Mesothelial cell of epicardium (in vitro differentiated cells): ENCODE measurements at regions not wholly inside any gene's neighbourhood (a gene's known extent, or its start where the extent isn't known, plus 50 kb on each side); places are given as distances from the start of the nearest gene placed in this dataset.

Source experiments
- DNase-seq, 2 experiments: peaks; one replicate each; pipeline ENCODE4 v3.0.0; 2021; ENCODE audit warnings: low spot score in 2 of 2; ENCODE audit not compliant: unreplicated experiment in 2 of 2
- H3K27ac Mint-ChIP-seq: 2 replicates; pipeline ENCODE4 v1.8.0; 2021; ENCODE audit warnings: mixed read lengths
- H3K27me3 Mint-ChIP-seq: 2 replicates; pipeline ENCODE4 v1.8.0; 2021; ENCODE audit warnings: low read depth, mixed read lengths
- H3K36me3 Mint-ChIP-seq: 2 replicates; pipeline ENCODE4 v1.8.0; 2021; ENCODE audit warnings: mixed read lengths
- H3K4me1 Mint-ChIP-seq: 2 replicates; pipeline ENCODE4 v1.8.0; 2021; ENCODE audit warnings: mixed read lengths
- H3K4me3 Mint-ChIP-seq: 2 replicates; pipeline ENCODE4 v1.8.0; 2021; ENCODE audit warnings: mild to moderate bottlenecking, moderate library complexity, mixed read lengths
- H3K9me3 Mint-ChIP-seq: 2 replicates; pipeline ENCODE4 v1.8.0; 2021; ENCODE audit warnings: mixed read lengths
- CTCF ChIP-seq: fragments of 200-600 bp; sonication (generic); IDR thresholded peaks from one replicate; pipeline ENCODE4 v1.5.0; 2021; ENCODE audit warnings: antibody characterized with exemption; ENCODE audit not compliant: unreplicated experiment

GRCh38 chrX:146409528-146409927, 400.0 kb upstream of the CXorf51B start:
- H3K4me1 Mint-ChIP-seq, result no peaks in the 10 kb centered on the region
- no peak for TF ChIP-seq CTCF
- H3K4me3 Mint-ChIP-seq, result no peak overlapping the region
- no peaks in the 10 kb centered on the region for H3K27me3 Mint-ChIP-seq
- no peak overlapping the region for H3K27ac Mint-ChIP-seq
- no peak for DNase-seq
- H3K36me3 Mint-ChIP-seq, result no peaks in the 10 kb centered on the region
- peaks cover 58% of the 10 kb centered on the region for H3K9me3 Mint-ChIP-seq

- Mint-ChIP-seq H3K27ac (no peak overlapping the region), H3K36me3 (no peaks in the 10 kb centered on the region), H3K27me3 (no peaks in the 10 kb centered on the region), H3K4me3 (no peak overlapping the region), H3K4me1 (no peaks in the 10 kb centered on the region), H3K9me3 (peaks cover 70% of the 10 kb centered on the region)
- no peak for DNase-seq
- no peak for TF ChIP-seq CTCF
Observed at GRCh38 chrX:146424422-146424821, 385.1 kb upstream of the CXorf51B start.

GRCh38 chrX:146433771-146434170, 375.8 kb upstream of the CXorf51B start:
- no peaks in the 10 kb centered on the region for H3K36me3 Mint-ChIP-seq
- H3K9me3 Mint-ChIP-seq, result peaks cover 60% of the 10 kb centered on the region
- H3K27ac Mint-ChIP-seq, result no peak overlapping the region
- no peaks in the 10 kb centered on the region for H3K27me3 Mint-ChIP-seq
- no peak for TF ChIP-seq CTCF
- no peak overlapping the region for H3K4me3 Mint-ChIP-seq
- no peaks in the 10 kb centered on the region for H3K4me1 Mint-ChIP-seq
- no peak for DNase-seq

- no peaks in the 10 kb centered on the region for H3K4me1 Mint-ChIP-seq
- no peaks in the 10 kb centered on the region for H3K27me3 Mint-ChIP-seq
- TF ChIP-seq CTCF, result no peak
- H3K4me3 Mint-ChIP-seq, result no peak overlapping the region
- H3K36me3 Mint-ChIP-seq, result peaks cover 3% of the 10 kb centered on the region
- DNase-seq, result no peak
- H3K27ac Mint-ChIP-seq, result no peak overlapping the region
- H3K9me3 Mint-ChIP-seq, result peaks cover 69% of the 10 kb centered on the region
Observed at GRCh38 chrX:146435472-146435871, 374.1 kb upstream of the CXorf51B start.

- peaks cover 46% of the 10 kb centered on the region for H3K9me3 Mint-ChIP-seq
- H3K27me3 Mint-ChIP-seq, result no peaks in the 10 kb centered on the region
Observed at GRCh38 chrX:146448791-146449190, 360.8 kb upstream of the CXorf51B start.

More at GRCh38 chrX:146448791-146449190, 360.8 kb upstream of the CXorf51B start:
- no peaks in the 10 kb centered on the region for H3K36me3 Mint-ChIP-seq
- H3K4me1 Mint-ChIP-seq, result no peaks in the 10 kb centered on the region
- H3K27ac Mint-ChIP-seq, result no peak overlapping the region
- TF ChIP-seq CTCF, result no peak
- DNase-seq, result no peak
- H3K4me3 Mint-ChIP-seq, result no peak overlapping the region
